CD14-positive monocyte (primary cell): ENCODE measurements at regions not wholly inside any gene's neighbourhood (a gene's known extent, or its start where the extent isn't known, plus 50 kb on each side); places are given as distances from the start of the nearest gene placed in this dataset.

Experiments used
- DNase-seq, 3 donors: peaks; one replicate each; pipeline ENCODE4 v3.0.0-alpha.2; 2011 to 2022
- H2AFZ ChIP-seq: 2 replicates; pipeline ENCODE4 v1.6.0; 2012; ENCODE audit warnings: mild to moderate bottlenecking, low read depth, low read length, inconsistent platforms; ENCODE audit not compliant: insufficient read depth, poor library complexity, severe bottlenecking
- H3K27ac ChIP-seq, 2 donors: 1 replicate in 1 of 2; 2 replicates in 1 of 2; pipeline ENCODE4 v1.5.1; 2012 to 2013; ENCODE audit warnings: low read length in 2 of 2, control low read depth in 1 of 2, inconsistent platforms in 1 of 2, low read depth in 1 of 2, mild to moderate bottlenecking in 1 of 2
- H3K27me3 ChIP-seq, 2 donors: one replicate each; pipeline versions ENCODE4 v1.6.0 to v1.6.1; 2011 to 2013; ENCODE audit warnings: low read length in 2 of 2; ENCODE audit not compliant: control insufficient read depth in 2 of 2, insufficient read depth in 2 of 2
- H3K36me3 ChIP-seq, 2 donors: replicated peaks in 1 of 2; 1 replicate in 1 of 2; 2 replicates in 1 of 2; pipeline versions ENCODE4 v1.5.1 to v1.6.1; 2012 to 2013; ENCODE audit warnings: low read length in 2 of 2, control low read depth in 1 of 2, inconsistent platforms in 1 of 2, mild to moderate bottlenecking in 1 of 2; ENCODE audit not compliant: insufficient read depth in 2 of 2, control insufficient read depth in 1 of 2
- H3K4me1 ChIP-seq, 2 donors: 1 replicate in 1 of 2; 2 replicates in 1 of 2; pipeline versions ENCODE4 v1.5.1 to v1.6.1; 2012 to 2013; ENCODE audit warnings: low read length in 2 of 2, control low read depth in 1 of 2, inconsistent platforms in 1 of 2, mild to moderate bottlenecking in 1 of 2, moderate library complexity in 1 of 2; ENCODE audit not compliant: insufficient read depth in 2 of 2, control insufficient read depth in 1 of 2
- H3K4me2 ChIP-seq: replicated peaks from 2 replicates; pipeline ENCODE3; 2012; ENCODE audit warnings: low read length, moderate library complexity, mild to moderate bottlenecking; ENCODE audit not compliant: poor library complexity, severe bottlenecking; ENCODE audit errors: extremely low read depth
- H3K4me3 ChIP-seq, 3 experiments: fragments of 200-600 bp in 1 of 3; sonication (generic) in 1 of 3; replicated peaks in 1 of 3; 1 replicate in 2 of 3; 2 replicates in 1 of 3; pipeline ENCODE4 v1.5.1; 2011 to 2013; ENCODE audit warnings: low read length in 3 of 3, mild to moderate bottlenecking in 3 of 3, control low read depth in 2 of 3, low read depth in 2 of 3, inconsistent platforms in 1 of 3, moderate library complexity in 1 of 3
- H3K79me2 ChIP-seq: 2 replicates; pipeline ENCODE4 v1.6.0; 2012; ENCODE audit warnings: mild to moderate bottlenecking, control low read depth, inconsistent platforms, low read length, moderate library complexity; ENCODE audit not compliant: insufficient read depth
- H3K9ac ChIP-seq: 2 replicates; pipeline ENCODE4 v1.6.0; 2017; ENCODE audit warnings: low read length, mild to moderate bottlenecking; ENCODE audit not compliant: insufficient read depth, poor library complexity, severe bottlenecking
- H3K9me3 ChIP-seq, 2 donors: replicated peaks in 1 of 2; 1 replicate in 1 of 2; 2 replicates in 1 of 2; pipeline versions ENCODE4 v1.5.1 to v1.6.1; 2012 to 2013; ENCODE audit warnings: low read length in 2 of 2, control low read depth in 1 of 2; ENCODE audit not compliant: control insufficient read depth in 1 of 2, insufficient read depth in 1 of 2
- H4K20me1 ChIP-seq: 2 replicates; pipeline ENCODE4 v1.6.0; 2012; ENCODE audit warnings: mild to moderate bottlenecking, low read length, control low read depth, moderate library complexity; ENCODE audit not compliant: insufficient read depth
- H3K27ac Mint-ChIP-seq, 7 donors: one replicate each; pipeline ENCODE4 v1.8.0; 2020; ENCODE audit warnings: mild to moderate bottlenecking in 7 of 7, mixed read lengths in 7 of 7, moderate library complexity in 6 of 7, inconsistent platforms in 2 of 7
- H3K27me3 Mint-ChIP-seq, 3 donors: one replicate each; pipeline ENCODE4 v1.8.0; 2021 to 2022; ENCODE audit warnings: low read depth in 3 of 3, mild to moderate bottlenecking in 3 of 3, mixed read lengths in 3 of 3, moderate library complexity in 3 of 3, inconsistent platforms in 1 of 3
- H3K36me3 Mint-ChIP-seq, 2 donors: one replicate each; pipeline ENCODE4 v1.8.0; 2020; ENCODE audit warnings: mixed read lengths in 2 of 2, inconsistent platforms in 1 of 2, mild to moderate bottlenecking in 1 of 2
- H3K4me1 Mint-ChIP-seq: one replicate; pipeline ENCODE4 v1.8.0; 2020; ENCODE audit warnings: mild to moderate bottlenecking, mixed read lengths
- H3K4me3 Mint-ChIP-seq, 2 donors: one replicate each; pipeline ENCODE4 v1.8.0; 2020; ENCODE audit warnings: mild to moderate bottlenecking in 2 of 2, mixed read lengths in 2 of 2, moderate library complexity in 1 of 2
- H3K9me3 Mint-ChIP-seq, 7 donors: one replicate each; pipeline ENCODE4 v1.8.0; 2020 to 2022; ENCODE audit warnings: mixed read lengths in 7 of 7, mild to moderate bottlenecking in 6 of 7, moderate library complexity in 6 of 7, inconsistent platforms in 2 of 7
- CTCF ChIP-seq: fragments of 200-600 bp; IDR thresholded peaks from one replicate; pipeline ENCODE4 v1.8.0; 2022; ENCODE audit warnings: antibody characterized with exemption, mild to moderate bottlenecking
- WGBS: methylation state at CpG from one replicate; pipeline ENCODE4 v1.1.5; 2013; ENCODE audit warnings: missing lambda C conversion rate; ENCODE audit not compliant: insufficient coverage; 5-methylcytosine and 5-hydroxymethylcytosine counted together
- intact Hi-C, 2 donors: fragments of 100-400 bp; cut with micrococcal nuclease; formaldehyde crosslinking; loops; one replicate each; pipeline versions ENCODE4 v1.15.0 to v1.15.1; 2023

- H3K4me2 ChIP-seq = no peak overlapping the region
- no peaks in the 10 kb centered on the region for H3K4me1 Mint-ChIP-seq
- H3K36me3 Mint-ChIP-seq = no peaks in the 10 kb centered on the region
- no peak overlapping the region for H3K27ac ChIP-seq
- H3K27ac Mint-ChIP-seq = no peak overlapping the region
- no peak for TF ChIP-seq CTCF
- peaks cover 0 to 5% (median 0%) of the 10 kb centered on the region in 3 donors for H3K27me3 Mint-ChIP-seq
- H3K36me3 ChIP-seq = no peaks in the 10 kb centered on the region
- H3K27me3 ChIP-seq = no peaks in the 10 kb centered on the region
- no peak overlapping the region for H3K9ac ChIP-seq
- H2AFZ ChIP-seq = no peak overlapping the region
- no peak overlapping the region for H3K4me3 Mint-ChIP-seq
- H3K9me3 ChIP-seq = peaks cover 7 to 14% of the 10 kb centered on the region in 2 donors
- WGBS = 87% methylated on average over 4 of the region's 4 CpGs
- peaks cover 2 to 23% (median 10%) of the 10 kb centered on the region in 7 donors for H3K9me3 Mint-ChIP-seq
- no peaks in the 10 kb centered on the region for H4K20me1 ChIP-seq
- no peaks in the 10 kb centered on the region for H3K79me2 ChIP-seq
- no peaks in the 10 kb centered on the region for H3K4me1 ChIP-seq
- no peak for DNase-seq
- no peak overlapping the region for H3K4me3 ChIP-seq
- intact Hi-C loops = no loop called here
Observed at GRCh38 chr13:67588607-67589006, 358.5 kb upstream of the PCDH9 start.

DNA sequence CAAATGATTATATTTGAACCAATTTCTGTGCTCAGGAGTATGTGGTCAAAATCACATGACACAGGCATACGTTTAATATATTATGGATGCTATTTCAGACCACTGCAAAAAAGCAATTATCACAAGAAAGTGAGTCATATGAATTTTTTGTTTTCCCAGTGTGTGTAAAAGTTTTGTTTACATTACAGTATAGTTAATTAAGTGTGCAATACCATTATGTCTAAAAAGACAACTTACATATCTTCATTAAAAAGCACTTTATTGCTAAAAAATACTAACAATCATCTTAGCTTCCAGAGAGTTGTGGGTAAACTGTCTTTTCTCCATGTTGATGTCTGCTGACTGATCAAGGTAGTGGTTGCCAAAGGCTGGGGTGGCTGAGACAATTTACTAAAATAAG, 347.2 kb upstream of the PCDH9 start:
- no peak overlapping the region for H3K4me3 Mint-ChIP-seq
- no peaks in the 10 kb centered on the region for H3K27me3 ChIP-seq
- no peak overlapping the region for H2AFZ ChIP-seq
- no peak overlapping the region for H3K9ac ChIP-seq
- H3K27ac ChIP-seq = no peak overlapping the region
- no peak for TF ChIP-seq CTCF
- H3K4me1 Mint-ChIP-seq = no peaks in the 10 kb centered on the region
- no peak overlapping the region for H3K4me2 ChIP-seq
- no peak for DNase-seq
- no peaks in the 10 kb centered on the region for H3K79me2 ChIP-seq
- no peak overlapping the region for H3K27ac Mint-ChIP-seq
- H3K9me3 Mint-ChIP-seq = peaks cover 0 to 4% (median 2%) of the 10 kb centered on the region in 7 donors
- H3K36me3 Mint-ChIP-seq = no peaks in the 10 kb centered on the region
- H3K36me3 ChIP-seq = no peaks in the 10 kb centered on the region
- peaks cover 0 to 3% of the 10 kb centered on the region in 2 donors for H3K9me3 ChIP-seq
- WGBS = no CpG with 5 or more reads among the region's 1 CpG
- intact Hi-C loops = no loop called here
- no peak overlapping the region for H3K4me3 ChIP-seq
- H3K27me3 Mint-ChIP-seq = no peaks in the 10 kb centered on the region
- H3K4me1 ChIP-seq = no peaks in the 10 kb centered on the region
- no peaks in the 10 kb centered on the region for H4K20me1 ChIP-seq
